NCI-H2107 treated with DMSO at 0.1 percent for 48 hours (cell line): ENCODE measurements at regions not wholly inside any gene's neighbourhood (a gene's known extent, or its start where the extent isn't known, plus 50 kb on each side); places are given as distances from the start of the nearest gene placed in this dataset.

ENCODE experiments used
- DNase-seq: peaks from one replicate; lab custom pipeline; 2025; ENCODE audit not compliant: unreplicated experiment; lab: John Stamatoyannopoulos, UW

DNA sequence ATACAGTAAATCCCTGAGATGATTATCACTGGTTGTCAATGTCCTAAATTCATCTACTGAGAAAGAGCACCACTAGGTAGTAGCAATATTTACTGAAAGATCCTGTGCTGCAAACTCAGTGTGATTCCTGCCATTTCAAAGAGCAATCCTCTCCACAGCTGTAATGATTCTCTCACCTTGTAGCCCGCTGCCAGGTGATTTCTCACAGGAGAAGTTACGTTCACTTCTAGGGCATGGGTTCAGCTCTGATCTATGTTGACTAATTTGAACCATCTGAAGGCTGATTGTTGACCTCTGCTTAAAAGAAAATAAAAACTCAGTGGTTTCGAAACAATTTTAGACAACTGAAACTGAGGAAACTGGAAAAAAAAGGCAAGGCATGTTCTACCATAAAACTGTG is 197.0 kb downstream of the FAT4 start:
- DNase-seq = no peak

GRCh38 chr4:125515016-125515415 is 200.3 kb downstream of the FAT4 start:
- no peak for DNase-seq

DNA sequence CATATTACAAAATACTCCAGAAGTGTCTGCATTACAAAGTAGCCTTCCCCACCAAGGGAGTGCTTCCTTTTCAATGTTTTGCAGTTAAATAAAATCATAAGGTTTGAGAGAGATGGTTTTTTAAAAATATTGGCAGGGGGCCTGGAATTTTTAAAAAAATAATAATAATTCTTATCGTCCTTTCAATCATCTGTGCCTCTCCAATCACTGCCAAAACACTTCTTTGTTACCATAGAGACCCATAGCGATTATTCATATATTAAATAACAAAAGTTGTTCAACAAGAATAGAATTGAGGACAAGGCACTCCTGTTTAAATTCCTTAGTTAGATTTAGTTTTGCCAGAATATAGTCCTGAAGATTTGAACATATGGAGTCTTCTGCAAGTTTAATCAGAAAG is 203.1 kb downstream of the FAT4 start:
- DNase-seq = no peak

GRCh38 chr4:125518281-125518680 is 203.5 kb downstream of the FAT4 start:
- no peak for DNase-seq

DNA sequence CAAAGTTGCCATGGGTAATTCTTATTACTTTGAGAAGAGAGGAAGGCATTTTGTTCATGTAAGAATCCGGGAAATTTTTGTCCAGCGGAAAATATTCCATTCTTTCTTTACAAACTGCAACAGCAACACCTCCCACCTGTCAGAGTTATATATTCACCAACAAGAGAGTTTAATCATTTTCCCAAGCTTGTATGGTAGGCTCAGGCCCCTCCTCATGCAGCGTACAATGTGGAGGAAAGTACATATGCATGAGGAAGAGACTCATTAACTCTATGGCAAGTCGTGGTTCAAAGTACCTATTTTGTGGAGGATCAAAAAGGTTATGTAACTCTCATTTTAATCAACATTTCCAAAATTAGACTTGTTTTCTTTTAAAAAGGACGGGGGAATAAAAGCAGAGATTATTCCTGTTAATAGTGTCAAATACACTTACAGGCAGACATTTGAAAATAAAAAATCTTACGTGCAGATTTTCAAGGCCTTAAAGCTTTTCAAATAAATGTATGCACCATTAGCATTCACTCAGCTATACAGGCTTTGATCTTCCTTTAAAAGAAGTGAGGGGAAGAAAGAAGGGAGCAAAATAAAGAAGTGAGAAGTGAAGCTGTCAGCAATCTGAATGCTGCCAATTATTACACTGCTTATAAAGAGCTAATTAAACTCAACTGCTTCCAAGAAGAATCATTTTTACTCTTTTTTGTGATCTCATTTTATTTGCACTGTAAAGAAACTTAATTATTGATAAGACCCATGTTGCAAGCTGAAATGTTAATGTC is 204.8 kb downstream of the FAT4 start:
- no peak for DNase-seq

DNA sequence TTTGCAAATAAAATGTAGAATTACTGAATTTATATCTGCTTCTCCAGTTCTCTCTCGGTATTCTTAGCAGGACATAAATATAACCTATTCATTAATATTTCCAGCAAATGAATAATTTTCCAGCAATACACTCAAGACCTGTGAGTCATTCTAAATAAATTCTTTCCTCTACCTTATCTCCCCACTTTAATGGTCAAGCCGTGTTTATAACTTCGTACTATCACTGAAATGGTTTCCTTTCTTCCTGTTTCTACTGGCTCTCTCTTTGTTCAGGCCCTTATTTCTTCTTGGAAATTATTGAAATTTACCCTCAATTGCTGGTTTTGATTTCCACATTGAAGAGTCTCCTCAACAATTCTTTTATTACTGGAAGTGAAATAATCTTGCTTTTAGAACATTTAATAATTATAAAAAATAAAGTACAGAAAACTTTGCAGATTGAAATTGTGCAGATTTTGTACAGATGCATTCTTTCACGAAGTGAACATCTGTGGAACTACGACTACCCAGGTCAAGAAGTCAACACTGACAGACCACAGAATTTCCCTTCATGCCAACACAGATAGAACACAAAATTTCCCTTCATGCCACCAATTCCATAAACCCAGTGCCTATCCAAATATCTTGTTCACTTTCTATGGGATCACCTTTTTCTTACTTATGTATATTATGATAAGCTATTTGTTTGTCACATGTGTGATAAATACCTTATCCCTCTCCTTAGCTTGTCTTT is 205.7 kb downstream of the FAT4 start:
- no peak for DNase-seq

- no peak for DNase-seq
Observed at GRCh38 chr4:125522588-125522987, 207.8 kb downstream of the FAT4 start.

- no peak for DNase-seq
Observed at GRCh38 chr4:125522992-125523391, 208.2 kb downstream of the FAT4 start.

GRCh38 chr4:125526420-125526819 is 211.7 kb downstream of the FAT4 start:
- no peak for DNase-seq

GRCh38 chr4:125527681-125528080 is 212.9 kb downstream of the FAT4 start:
- DNase-seq = no peak

DNA sequence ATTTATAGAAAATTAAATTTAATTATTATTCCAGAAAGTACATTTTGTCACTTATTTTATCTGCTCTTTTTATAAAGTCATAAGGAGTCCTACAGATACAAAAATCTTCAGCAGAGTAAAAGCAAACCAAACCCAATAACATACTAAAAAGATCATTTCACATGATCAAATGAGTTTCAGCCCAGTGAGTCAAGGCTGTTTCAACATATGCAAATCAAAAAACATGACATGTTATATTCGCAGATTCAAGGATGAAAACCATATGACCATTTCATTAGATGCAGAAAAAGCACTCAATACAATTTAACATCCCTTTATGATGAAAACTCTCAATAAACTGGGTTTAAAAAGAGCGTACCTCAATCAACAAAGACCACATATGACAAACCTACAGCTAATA is 214.3 kb downstream of the FAT4 start:
- no peak for DNase-seq

DNA sequence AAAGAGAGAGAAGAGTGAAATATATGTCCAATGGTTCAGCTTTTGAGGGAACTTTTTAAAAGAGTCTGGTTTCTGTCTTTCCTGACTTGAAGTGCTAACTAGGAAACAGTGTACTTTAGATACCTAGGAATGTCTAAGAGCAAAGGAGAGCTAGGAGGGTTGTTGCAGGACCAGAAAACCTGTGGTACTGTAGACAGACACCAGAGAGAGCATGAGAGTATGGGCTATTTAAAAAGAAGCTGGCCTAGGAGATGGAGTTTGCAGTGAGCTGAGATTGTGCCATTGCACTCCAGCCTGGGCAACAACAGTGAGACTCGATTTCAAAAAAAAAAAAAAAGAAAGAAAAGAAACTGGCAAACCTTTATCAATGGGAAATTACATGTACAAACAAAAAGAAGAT is 223.9 kb downstream of the FAT4 start:
- DNase-seq = no peak

GRCh38 chr4:125539691-125540090 is 224.9 kb downstream of the FAT4 start:
- no peak for DNase-seq

DNA sequence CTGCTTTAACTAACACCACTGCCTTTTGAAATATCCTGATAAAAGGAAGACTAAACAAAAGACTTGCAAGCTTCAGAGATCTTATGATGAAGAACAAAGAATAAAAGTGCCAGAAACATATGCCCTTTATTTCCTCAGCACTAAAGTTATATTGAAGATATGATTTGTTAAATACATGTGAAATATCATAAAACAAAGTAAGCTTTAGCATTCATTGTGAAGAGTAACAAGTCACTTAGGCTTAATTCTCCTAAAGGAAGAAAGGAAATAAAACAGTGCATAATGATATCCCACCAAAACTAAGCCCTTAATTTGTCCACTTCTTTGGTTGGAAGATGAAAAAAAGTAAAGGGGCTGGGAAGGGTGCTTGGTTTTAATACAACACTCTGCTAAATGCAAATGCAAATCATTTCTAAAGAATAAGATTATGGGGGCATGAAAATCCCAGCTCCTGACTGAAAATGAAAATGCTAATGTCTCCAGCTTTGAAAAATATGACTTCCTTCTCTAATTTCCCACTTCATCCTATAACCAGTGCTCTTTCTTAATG is 227.2 kb downstream of the FAT4 start:
- no peak for DNase-seq

DNA sequence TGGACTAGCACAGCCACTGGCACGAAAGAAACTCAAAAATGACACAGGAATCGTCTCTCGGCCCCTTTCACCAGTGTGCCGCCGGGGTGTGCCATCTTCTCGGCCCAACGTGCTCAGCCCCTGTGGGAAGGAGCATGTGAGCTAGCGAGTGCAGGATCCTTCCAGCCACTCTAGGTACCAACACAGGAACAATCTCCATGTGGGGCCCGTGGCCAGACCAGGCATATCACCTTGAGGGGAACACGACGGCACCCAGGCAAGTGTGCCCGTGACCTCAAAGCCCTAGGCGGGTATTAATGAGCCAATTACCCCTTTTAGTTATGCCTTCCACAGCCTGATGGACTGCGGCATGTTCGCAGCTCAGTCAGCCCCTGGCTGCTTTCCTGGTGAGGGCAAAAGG is 231.5 kb downstream of the FAT4 start:
- DNase-seq = no peak

DNA sequence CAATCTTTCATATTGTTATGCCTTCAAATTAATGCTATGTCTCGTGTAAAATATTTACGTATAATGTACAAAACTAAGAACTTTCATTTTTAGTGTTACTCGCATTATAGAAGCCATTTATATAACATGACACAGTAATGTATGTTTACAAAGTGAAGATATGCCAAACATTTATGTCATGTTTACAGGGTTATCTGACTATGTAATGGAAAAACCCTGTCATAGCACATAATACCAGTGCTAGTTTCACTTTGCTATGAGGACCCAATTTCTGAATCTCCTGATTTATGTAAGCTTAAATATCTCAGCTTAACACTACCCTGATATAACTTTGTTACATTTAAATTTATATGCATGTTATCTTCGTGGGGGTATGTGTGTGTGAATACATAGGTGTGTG is 233.1 kb downstream of the FAT4 start:
- no peak for DNase-seq

DNA sequence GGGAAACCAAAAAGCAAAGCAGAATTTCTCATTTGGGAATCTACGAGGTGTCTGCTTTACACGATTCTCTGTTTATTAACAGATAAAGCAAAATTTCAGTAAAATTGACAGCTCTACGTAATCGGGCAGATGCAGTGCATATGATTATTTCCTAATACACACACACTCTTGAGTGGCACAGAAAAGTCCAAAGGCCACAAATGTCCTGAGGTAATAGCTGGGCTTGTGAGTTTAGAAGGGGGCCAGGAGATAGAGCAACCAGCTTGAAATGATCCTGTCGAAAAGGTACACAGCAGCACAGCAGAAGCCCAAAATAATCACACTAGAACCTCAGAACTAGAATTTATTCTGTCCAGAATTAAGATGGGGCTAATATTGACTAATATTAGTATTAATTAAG is 236.0 kb downstream of the FAT4 start:
- DNase-seq = no peak

- no peak for DNase-seq
Observed at GRCh38 chr4:125551466-125551865, 236.7 kb downstream of the FAT4 start.

DNA sequence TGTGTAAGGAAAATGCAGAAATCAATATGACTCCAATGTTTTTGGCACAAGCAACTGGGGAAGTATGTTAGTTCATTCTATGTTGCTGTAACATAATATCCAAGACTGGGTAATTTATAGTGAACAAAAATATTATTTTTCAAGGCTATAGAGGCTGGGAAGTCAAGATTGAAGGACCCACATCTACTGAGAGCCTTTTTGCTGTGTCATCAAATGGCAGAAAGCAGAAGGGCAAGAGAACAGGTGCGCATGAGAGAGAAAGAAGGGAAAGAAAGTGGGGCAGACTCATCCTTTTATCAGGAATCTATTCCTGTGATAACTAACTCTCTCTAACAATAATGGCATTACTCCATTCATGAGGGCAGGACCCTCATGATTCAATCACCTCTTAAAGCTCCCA is 237.2 kb downstream of the FAT4 start:
- no peak for DNase-seq

GRCh38 chr4:125572601-125573000 is 257.8 kb downstream of the FAT4 start:
- DNase-seq = no peak

DNA sequence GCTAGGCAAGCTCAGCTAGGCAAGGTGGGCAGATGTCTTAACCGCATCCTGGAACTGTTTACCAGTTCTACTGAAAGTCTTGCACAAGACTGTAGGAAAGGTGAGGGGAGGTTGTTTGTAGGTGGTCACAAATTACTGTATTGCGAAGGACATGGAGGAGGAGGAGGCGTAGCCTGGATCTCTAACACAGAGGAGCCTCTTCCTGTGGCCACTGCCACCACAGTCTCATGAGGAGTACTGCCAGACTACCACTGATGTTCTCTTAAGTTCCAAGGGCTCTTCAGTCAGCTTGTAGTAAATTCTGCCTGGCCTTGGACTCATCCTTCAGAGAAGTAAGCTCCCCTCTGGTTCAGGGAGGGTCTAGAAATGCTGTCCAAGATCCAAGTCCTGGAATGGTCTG is 258.6 kb downstream of the FAT4 start:
- no peak for DNase-seq

DNA sequence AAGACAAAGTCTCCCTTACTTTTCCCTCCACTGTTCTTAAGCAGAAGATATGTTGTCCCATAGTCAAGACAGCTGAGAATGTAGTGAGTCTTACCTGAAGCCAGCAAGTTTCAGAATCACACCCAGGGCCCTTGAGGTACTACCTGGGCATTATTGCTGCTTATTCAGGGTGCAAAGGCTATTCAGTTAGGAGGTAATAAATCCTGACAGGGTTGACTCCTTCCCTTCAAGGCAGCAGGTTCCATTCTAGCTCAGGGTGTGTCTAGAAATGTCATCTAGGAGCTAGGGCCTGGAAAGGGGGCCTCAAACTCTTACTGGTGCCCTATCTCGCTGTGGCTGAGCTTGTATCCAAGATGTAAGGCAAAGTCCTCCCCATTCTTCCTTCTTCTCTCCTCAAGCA is 259.0 kb downstream of the FAT4 start:
- no peak for DNase-seq
